ENCODE measurements at regions not wholly inside any gene's neighbourhood (a gene's known extent, or its start where the extent isn't known, plus 50 kb on each side); places are given as distances from the start of the nearest gene placed in this dataset.

- Histone ChIP-seq H3K4me1 (peaks cover 0 to 16% (median 6%) of the 10 kb centered on the region in 9 donors), H3K9me3 (no peaks in the 10 kb centered on the region), H3K36me3 (no peaks in the 10 kb centered on the region), H3K27ac (no peak overlapping the region), H3K4me3 (no peak overlapping the region), H3K27me3 (no peaks in the 10 kb centered on the region)
- 88 to 93% methylated on average over 2 of the region's 2 CpGs for WGBS, 2 donors
- TF ChIP-seq, protein P1, sequence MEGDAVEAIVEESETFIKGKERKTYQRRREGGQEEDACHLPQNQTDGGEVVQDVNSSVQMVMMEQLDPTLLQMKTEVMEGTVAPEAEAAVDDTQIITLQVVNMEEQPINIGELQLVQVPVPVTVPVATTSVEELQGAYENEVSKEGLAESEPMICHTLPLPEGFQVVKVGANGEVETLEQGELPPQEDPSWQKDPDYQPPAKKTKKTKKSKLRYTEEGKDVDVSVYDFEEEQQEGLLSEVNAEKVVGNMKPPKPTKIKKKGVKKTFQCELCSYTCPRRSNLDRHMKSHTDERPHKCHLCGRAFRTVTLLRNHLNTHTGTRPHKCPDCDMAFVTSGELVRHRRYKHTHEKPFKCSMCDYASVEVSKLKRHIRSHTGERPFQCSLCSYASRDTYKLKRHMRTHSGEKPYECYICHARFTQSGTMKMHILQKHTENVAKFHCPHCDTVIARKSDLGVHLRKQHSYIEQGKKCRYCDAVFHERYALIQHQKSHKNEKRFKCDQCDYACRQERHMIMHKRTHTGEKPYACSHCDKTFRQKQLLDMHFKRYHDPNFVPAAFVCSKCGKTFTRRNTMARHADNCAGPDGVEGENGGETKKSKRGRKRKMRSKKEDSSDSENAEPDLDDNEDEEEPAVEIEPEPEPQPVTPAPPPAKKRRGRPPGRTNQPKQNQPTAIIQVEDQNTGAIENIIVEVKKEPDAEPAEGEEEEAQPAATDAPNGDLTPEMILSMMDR (IDR thresholded peaks at IDR 0.05): no peak
- intact Hi-C loops (cut with DNase I): no loop called here
- DNase-seq (no peak), ATAC-seq (no peak)
Observed at GRCh38 chr4:81647388-81647787, 175.7 kb upstream of the RASGEF1B start.

- Histone ChIP-seq H3K27ac (no peak overlapping the region), H3K4me1 (no peaks in the 10 kb centered on the region), H3K9me3 (no peaks in the 10 kb centered on the region), H3K36me3 (no peaks in the 10 kb centered on the region), H3K4me3 (no peak overlapping the region), H3K27me3 (no peaks in the 10 kb centered on the region)
- ATAC-seq: no peak
- WGBS, 2 donors: 71 to 75% methylated on average over 3 of the region's 3 CpGs
- DNase-seq: no peak
- TF ChIP-seq, protein P1 (IDR thresholded peaks at IDR 0.05): no peak
- intact Hi-C loops (cut with DNase I): no loop called here
Observed at GRCh38 chr4:81642543-81642942, 170.8 kb upstream of the RASGEF1B start.

GRCh38 chr4:81639248-81639647, 167.5 kb upstream of the RASGEF1B start:
- Histone ChIP-seq H3K27ac (no peak overlapping the region), H3K4me1 (peaks cover 0 to 10% (median 0%) of the 10 kb centered on the region in 9 donors), H3K27me3 (no peaks in the 10 kb centered on the region), H3K9me3 (no peaks in the 10 kb centered on the region), H3K4me3 (no peak overlapping the region), H3K36me3 (no peaks in the 10 kb centered on the region)
- WGBS, 2 donors: 97 to 100% methylated on average over 1 of the region's 1 CpG
- DNase-seq (no peak), ATAC-seq (no peak)
- intact Hi-C loops (cut with DNase I): no loop called here
- TF ChIP-seq, protein P1 (IDR thresholded peaks at IDR 0.05): no peak

- 89 to 94% methylated on average over 1 of the region's 1 CpG for WGBS, 2 donors
- peaks cover 0 to 10% (median 0%) of the 10 kb centered on the region in 9 donors for H3K4me1 ChIP-seq
- DNase-seq: no peak
- H3K36me3 ChIP-seq: no peaks in the 10 kb centered on the region
- no peak overlapping the region for H3K27ac ChIP-seq
- no peak overlapping the region for H3K4me3 ChIP-seq
- TF ChIP-seq, protein P1 (IDR thresholded peaks at IDR 0.05): no peak
- no peak for ATAC-seq
- intact Hi-C loops (cut with DNase I): no loop called here
- no peaks in the 10 kb centered on the region for H3K9me3 ChIP-seq
- no peaks in the 10 kb centered on the region for H3K27me3 ChIP-seq
Observed at GRCh38 chr4:81638698-81639097, 167.0 kb upstream of the RASGEF1B start.

Measured in heart right ventricle (tissue), 16 donors.